Effector memory CD8-positive, alpha-beta T cell (primary cell): ENCODE measurements at regions not wholly inside any gene's neighbourhood (a gene's known extent, or its start where the extent isn't known, plus 50 kb on each side); places are given as distances from the start of the nearest gene placed in this dataset.

Experiments
- ATAC-seq: fragments of 150-1000 bp; cut with Tn5 transposase; replicated peaks from 2 replicates; pipeline ENCODE4 v1.10.0; 2021; ENCODE audit warnings: mild to moderate bottlenecking, moderate library complexity
- DNase-seq, 3 experiments: peaks; one replicate each; pipeline ENCODE4 v3.0.0; 2021
- H3K27ac Mint-ChIP-seq, 2 donors: one replicate each; pipeline ENCODE4 v1.8.0; 2022; ENCODE audit warnings: mild to moderate bottlenecking in 2 of 2, mixed read lengths in 2 of 2, moderate library complexity in 2 of 2
- H3K27me3 Mint-ChIP-seq, 2 donors: one replicate each; pipeline ENCODE4 v1.8.0; 2022; ENCODE audit warnings: mixed read lengths in 2 of 2
- H3K36me3 Mint-ChIP-seq: one replicate; pipeline ENCODE4 v1.8.0; 2022; ENCODE audit warnings: mild to moderate bottlenecking, moderate library complexity, mixed read lengths; ENCODE audit not compliant: insufficient read depth
- H3K4me1 Mint-ChIP-seq, 2 donors: one replicate each; pipeline ENCODE4 v1.8.0; 2022; ENCODE audit warnings: low read depth in 2 of 2, mixed read lengths in 2 of 2
- H3K4me3 Mint-ChIP-seq, 2 donors: one replicate each; pipeline ENCODE4 v1.8.0; 2022; ENCODE audit warnings: mild to moderate bottlenecking in 2 of 2, mixed read lengths in 2 of 2, moderate library complexity in 2 of 2
- H3K9me3 Mint-ChIP-seq, 2 donors: one replicate each; pipeline ENCODE4 v1.8.0; 2022; ENCODE audit warnings: mixed read lengths in 2 of 2

DNA sequence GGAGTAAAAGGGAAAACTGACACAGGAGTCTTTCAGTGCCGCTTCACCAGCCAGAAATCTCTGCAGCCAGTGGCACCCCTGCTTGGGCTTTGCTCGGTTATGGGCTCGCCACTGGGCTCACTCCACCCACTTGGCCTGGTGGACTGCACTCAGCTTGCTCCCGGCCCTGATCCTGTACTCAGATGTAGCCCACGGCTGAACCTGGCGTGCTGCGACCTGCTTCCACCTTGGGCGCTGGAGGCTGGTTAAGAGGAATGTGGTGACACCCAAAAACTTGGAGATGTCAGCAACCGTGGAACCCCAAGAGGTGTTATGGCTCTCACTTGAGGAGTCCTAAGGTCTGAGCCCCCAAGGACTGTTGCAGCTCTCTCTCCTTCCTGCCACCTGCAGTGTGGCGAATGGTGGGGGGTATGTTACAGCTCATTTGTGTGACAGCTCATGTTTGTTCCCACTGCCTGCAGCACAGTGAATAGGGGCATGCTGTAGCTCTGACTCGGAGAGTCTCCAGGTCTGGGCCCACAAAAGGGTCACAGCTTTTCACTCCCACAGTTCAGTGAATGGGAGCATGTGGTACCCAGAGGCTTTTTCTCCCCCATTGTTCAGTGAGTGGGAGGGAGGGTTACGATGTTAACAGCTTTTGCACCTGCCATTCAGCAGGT lies 1124.5 kb upstream of the ATXN8OS start:
- Mint-ChIP-seq H3K27ac (no peak overlapping the region), H3K9me3 (peaks cover 1 to 10% of the 10 kb centered on the region in 2 donors), H3K4me1 (no peaks in the 10 kb centered on the region), H3K27me3 (no peaks in the 10 kb centered on the region), H3K36me3 (no peaks in the 10 kb centered on the region), H3K4me3 (no peak overlapping the region)
- DNase-seq (no peak), ATAC-seq (no peak)

- H3K27me3 Mint-ChIP-seq, result no peaks in the 10 kb centered on the region
- peaks cover 5 to 8% of the 10 kb centered on the region in 2 donors for H3K9me3 Mint-ChIP-seq
- H3K4me3 Mint-ChIP-seq, result no peak overlapping the region
- DNase-seq (no peak), ATAC-seq (no peak)
- no peak overlapping the region for H3K27ac Mint-ChIP-seq
- no peaks in the 10 kb centered on the region for H3K4me1 Mint-ChIP-seq
- H3K36me3 Mint-ChIP-seq, result no peaks in the 10 kb centered on the region
Observed at GRCh38 chr13:68976287-68976686, 1131.3 kb upstream of the ATXN8OS start.

GRCh38 chr13:68970532-68970931 lies 1137.1 kb upstream of the ATXN8OS start:
- H3K4me3 Mint-ChIP-seq, result no peak overlapping the region
- no peak overlapping the region for H3K27ac Mint-ChIP-seq
- no peaks in the 10 kb centered on the region for H3K27me3 Mint-ChIP-seq
- peaks cover 1 to 7% of the 10 kb centered on the region in 2 donors for H3K9me3 Mint-ChIP-seq
- ATAC-seq (no peak), DNase-seq (no peak)
- no peaks in the 10 kb centered on the region for H3K4me1 Mint-ChIP-seq
- H3K36me3 Mint-ChIP-seq, result no peaks in the 10 kb centered on the region

- DNase-seq, result no peak
- Mint-ChIP-seq H3K27me3 (no peaks in the 10 kb centered on the region), H3K36me3 (no peaks in the 10 kb centered on the region), H3K4me1 (no peaks in the 10 kb centered on the region), H3K4me3 (no peak overlapping the region), H3K27ac (no peak overlapping the region), H3K9me3 (peaks cover 6 to 37% of the 10 kb centered on the region in 2 donors)
- ATAC-seq, result no peak
Observed at GRCh38 chr13:68948586-68948985, 1159.0 kb upstream of the ATXN8OS start.

DNA sequence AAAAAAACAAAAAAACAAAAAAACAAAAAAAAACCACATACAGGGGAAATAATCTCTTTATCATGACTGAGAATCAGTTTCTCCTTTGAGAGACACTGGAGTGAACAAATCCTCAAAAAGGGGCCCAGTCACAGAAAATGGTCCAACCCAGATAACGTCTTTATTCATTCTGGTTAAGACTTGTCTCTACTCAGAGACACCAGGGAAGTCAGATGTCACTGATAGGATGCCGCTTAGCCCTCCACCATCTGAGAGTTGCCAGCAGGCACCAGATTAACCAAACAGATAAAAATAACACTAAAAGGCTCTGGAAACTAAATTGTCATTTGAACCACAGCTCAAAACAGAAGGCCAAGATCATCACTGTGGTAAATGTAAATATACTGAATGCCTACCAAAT lies 1163.4 kb upstream of the ATXN8OS start:
- Mint-ChIP-seq H3K4me1 (no peaks in the 10 kb centered on the region), H3K36me3 (no peaks in the 10 kb centered on the region), H3K27me3 (no peaks in the 10 kb centered on the region), H3K27ac (no peak overlapping the region), H3K4me3 (no peak overlapping the region), H3K9me3 (peaks cover 10 to 24% of the 10 kb centered on the region in 2 donors)
- no peak for ATAC-seq
- DNase-seq, result no peak

DNA sequence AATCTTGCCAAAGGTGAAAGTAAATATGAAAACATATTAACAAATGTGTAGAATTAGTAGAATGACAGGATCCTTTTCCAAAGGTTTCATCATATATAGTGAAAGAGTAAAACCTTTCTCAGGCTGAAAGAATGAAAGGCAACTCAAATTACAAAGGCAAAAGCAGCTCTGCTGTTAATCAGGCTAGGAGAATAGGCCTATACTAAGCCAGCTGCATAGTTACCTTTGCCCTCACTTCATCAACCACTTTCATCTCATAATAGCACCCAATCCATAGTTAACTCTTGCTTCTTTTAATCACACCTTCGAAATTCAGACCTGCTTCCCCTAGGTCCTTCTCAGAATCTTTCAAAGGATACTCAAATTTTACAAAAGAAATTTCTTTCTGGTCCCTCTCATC lies 1167.6 kb upstream of the ATXN8OS start:
- no peak for ATAC-seq
- Mint-ChIP-seq H3K27ac (no peak overlapping the region), H3K36me3 (no peaks in the 10 kb centered on the region), H3K9me3 (peaks cover 10 to 25% of the 10 kb centered on the region in 2 donors), H3K4me1 (no peaks in the 10 kb centered on the region), H3K27me3 (no peaks in the 10 kb centered on the region), H3K4me3 (no peak overlapping the region)
- DNase-seq, result no peak

GRCh38 chr13:68938639-68939038 lies 1169.0 kb upstream of the ATXN8OS start:
- H3K27me3 Mint-ChIP-seq, result no peaks in the 10 kb centered on the region
- no peaks in the 10 kb centered on the region for H3K36me3 Mint-ChIP-seq
- ATAC-seq (no peak), DNase-seq (no peak)
- H3K9me3 Mint-ChIP-seq, result peaks cover 7 to 23% of the 10 kb centered on the region in 2 donors
- no peaks in the 10 kb centered on the region for H3K4me1 Mint-ChIP-seq
- H3K4me3 Mint-ChIP-seq, result no peak overlapping the region
- no peak overlapping the region for H3K27ac Mint-ChIP-seq

DNA sequence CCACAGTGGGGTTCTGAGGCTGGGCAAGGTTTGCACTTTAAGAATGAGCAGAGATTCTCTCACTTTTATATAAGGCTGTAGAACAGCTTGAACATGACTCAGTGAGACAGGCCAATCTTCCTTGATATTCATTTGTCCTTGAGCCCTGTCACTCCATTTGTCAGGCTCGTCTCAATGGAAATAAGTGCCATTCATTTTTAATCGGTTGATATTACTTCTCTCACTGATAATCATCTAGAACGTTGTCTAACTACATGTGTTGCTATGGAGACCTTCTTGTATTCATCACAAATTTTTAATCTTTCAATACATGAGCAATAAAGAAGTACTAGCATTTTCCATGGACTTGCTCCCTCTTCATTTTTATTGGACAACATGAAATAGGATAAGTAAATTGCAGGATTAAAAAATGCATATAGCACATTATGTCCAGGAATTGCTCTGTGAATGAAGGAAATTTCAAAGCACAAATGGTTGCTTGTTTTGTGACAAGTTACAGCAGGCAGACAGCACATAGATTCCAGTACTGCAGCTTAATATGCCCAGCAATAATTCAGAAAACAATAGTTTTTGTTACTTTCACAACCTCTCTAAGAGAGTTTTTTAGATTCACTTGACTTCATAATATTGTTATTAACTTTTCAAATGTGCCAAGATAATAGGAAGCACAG lies 1178.4 kb upstream of the ATXN8OS start:
- no peak for DNase-seq
- ATAC-seq, result no peak
- no peak overlapping the region for H3K27ac Mint-ChIP-seq
- H3K36me3 Mint-ChIP-seq, result no peaks in the 10 kb centered on the region
- H3K4me3 Mint-ChIP-seq, result no peak overlapping the region
- H3K9me3 Mint-ChIP-seq, result peaks cover 0 to 3% of the 10 kb centered on the region in 2 donors
- H3K4me1 Mint-ChIP-seq, result no peaks in the 10 kb centered on the region
- no peaks in the 10 kb centered on the region for H3K27me3 Mint-ChIP-seq

- Mint-ChIP-seq H3K27me3 (no peaks in the 10 kb centered on the region), H3K36me3 (no peaks in the 10 kb centered on the region), H3K27ac (no peak overlapping the region), H3K4me3 (no peak overlapping the region), H3K4me1 (no peaks in the 10 kb centered on the region), H3K9me3 (peaks cover 0 to 8% of the 10 kb centered on the region in 2 donors)
- no peak for ATAC-seq
- DNase-seq, result no peak
Observed at GRCh38 chr13:68927387-68928026, 1180.1 kb upstream of the ATXN8OS start.

- Mint-ChIP-seq H3K4me3 (no peak overlapping the region), H3K9me3 (peaks cover 0 to 8% of the 10 kb centered on the region in 2 donors), H3K36me3 (no peaks in the 10 kb centered on the region), H3K27ac (no peak overlapping the region), H3K27me3 (no peaks in the 10 kb centered on the region), H3K4me1 (no peaks in the 10 kb centered on the region)
- no peak for ATAC-seq
- DNase-seq, result no peak
Observed at GRCh38 chr13:68923995-68924394, 1183.6 kb upstream of the ATXN8OS start.

DNA sequence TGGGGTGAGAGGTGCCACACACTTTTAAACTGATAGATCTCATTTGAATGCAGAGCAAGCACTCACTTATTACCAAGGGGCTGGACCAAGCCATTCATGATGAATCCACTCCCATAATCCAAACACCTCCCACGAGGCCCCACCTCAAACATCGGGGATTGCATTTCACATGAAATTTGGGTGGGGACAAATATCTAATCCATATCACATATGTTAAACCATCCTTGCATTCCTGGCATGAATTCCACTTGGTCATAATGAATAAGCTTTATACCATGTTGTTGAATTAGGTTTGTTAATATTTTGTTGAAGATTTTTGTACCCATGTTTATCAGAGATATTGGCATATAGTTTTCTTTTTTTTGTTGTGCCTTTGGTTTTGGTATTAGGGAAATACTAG lies 1198.7 kb upstream of the ATXN8OS start:
- DNase-seq (no peak), ATAC-seq (no peak)
- Mint-ChIP-seq H3K4me1 (no peaks in the 10 kb centered on the region), H3K4me3 (no peak overlapping the region), H3K27ac (no peak overlapping the region), H3K27me3 (no peaks in the 10 kb centered on the region), H3K36me3 (no peaks in the 10 kb centered on the region), H3K9me3 (peaks cover 20 to 38% of the 10 kb centered on the region in 2 donors)

DNA sequence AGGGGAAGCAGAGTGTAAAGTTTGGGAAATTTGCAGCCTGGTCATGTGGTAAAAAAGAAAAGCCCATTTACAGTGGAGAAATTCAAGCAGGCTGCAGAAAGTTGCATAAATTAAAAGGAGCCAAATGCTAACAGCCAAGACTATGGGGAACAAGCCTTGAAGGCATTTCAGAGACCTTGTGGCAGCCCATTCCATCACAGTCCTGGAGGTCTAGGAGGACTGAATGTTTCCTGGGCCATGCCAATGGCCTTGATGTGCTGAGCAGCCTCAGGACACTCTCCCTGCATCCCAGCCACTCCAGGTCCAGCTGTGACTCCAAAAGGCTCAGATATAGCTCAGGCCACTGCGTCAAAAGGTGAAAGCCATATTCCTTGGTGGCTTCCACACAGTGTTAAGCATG lies 1202.4 kb upstream of the ATXN8OS start:
- Mint-ChIP-seq H3K9me3 (peaks cover 18 to 39% of the 10 kb centered on the region in 2 donors), H3K27me3 (no peaks in the 10 kb centered on the region), H3K36me3 (no peaks in the 10 kb centered on the region)

DNA sequence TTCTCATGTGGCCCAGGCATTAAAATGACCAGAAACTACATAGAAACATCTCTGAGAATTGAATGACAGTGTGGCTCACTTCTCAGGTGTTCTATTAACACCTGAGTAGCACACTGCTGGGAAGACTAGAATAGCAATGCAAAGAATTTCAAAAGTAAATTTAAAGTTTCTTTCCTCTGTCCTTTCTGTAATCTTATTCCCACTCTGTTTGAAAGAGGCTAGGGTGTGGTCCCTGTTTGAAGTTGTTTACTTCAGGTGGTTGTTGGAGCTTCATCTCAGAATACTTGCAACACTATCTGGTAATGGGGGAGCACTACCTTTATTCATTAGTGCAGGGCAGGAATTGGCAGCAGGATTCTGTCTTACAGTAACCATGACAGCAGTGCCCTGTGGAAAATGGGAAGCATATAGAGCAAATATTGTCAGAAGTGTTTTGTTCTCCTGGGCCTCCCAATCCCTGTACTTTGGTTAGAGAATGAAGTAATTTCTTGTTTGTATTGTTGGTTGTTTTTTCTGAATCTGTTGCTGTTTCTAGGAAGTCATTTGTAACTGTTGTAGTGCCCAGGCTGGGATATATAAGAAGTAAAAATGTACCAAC lies 1210.2 kb upstream of the ATXN8OS start:
- no peak overlapping the region for H3K27ac Mint-ChIP-seq
- H3K27me3 Mint-ChIP-seq, result no peaks in the 10 kb centered on the region
- H3K4me3 Mint-ChIP-seq, result no peak overlapping the region
- DNase-seq (no peak), ATAC-seq (no peak)
- no peaks in the 10 kb centered on the region for H3K4me1 Mint-ChIP-seq
- no peaks in the 10 kb centered on the region for H3K36me3 Mint-ChIP-seq
- H3K9me3 Mint-ChIP-seq, result peaks cover 15% of the 10 kb centered on the region in 2 donors

More for the DNA sequence above, 1202.4 kb upstream of the ATXN8OS start:
- no peak overlapping the region for H3K4me3 Mint-ChIP-seq
- DNase-seq (no peak), ATAC-seq (no peak)
- no peak overlapping the region for H3K27ac Mint-ChIP-seq
- no peaks in the 10 kb centered on the region for H3K4me1 Mint-ChIP-seq

- ATAC-seq, result no peak
Observed at GRCh38 chr13:68895696-68896095, 1211.9 kb upstream of the ATXN8OS start.

More at GRCh38 chr13:68895696-68896095, 1211.9 kb upstream of the ATXN8OS start:
- H3K9me3 Mint-ChIP-seq, result peaks cover 13 to 20% of the 10 kb centered on the region in 2 donors
- no peaks in the 10 kb centered on the region for H3K36me3 Mint-ChIP-seq
- no peak for DNase-seq
- H3K4me3 Mint-ChIP-seq, result no peak overlapping the region
- no peak overlapping the region for H3K27ac Mint-ChIP-seq
- no peaks in the 10 kb centered on the region for H3K4me1 Mint-ChIP-seq
- no peaks in the 10 kb centered on the region for H3K27me3 Mint-ChIP-seq
